ENCODE measurements at regions not wholly inside any gene's neighbourhood (a gene's known extent, or its start where the extent isn't known, plus 50 kb on each side); places are given as distances from the start of the nearest gene placed in this dataset.
"Not testable (repeated sequence)": the region's sequence is repeated elsewhere in the genome, so short reads cannot be mapped to it uniquely, and the experiment has no call there.

DNA sequence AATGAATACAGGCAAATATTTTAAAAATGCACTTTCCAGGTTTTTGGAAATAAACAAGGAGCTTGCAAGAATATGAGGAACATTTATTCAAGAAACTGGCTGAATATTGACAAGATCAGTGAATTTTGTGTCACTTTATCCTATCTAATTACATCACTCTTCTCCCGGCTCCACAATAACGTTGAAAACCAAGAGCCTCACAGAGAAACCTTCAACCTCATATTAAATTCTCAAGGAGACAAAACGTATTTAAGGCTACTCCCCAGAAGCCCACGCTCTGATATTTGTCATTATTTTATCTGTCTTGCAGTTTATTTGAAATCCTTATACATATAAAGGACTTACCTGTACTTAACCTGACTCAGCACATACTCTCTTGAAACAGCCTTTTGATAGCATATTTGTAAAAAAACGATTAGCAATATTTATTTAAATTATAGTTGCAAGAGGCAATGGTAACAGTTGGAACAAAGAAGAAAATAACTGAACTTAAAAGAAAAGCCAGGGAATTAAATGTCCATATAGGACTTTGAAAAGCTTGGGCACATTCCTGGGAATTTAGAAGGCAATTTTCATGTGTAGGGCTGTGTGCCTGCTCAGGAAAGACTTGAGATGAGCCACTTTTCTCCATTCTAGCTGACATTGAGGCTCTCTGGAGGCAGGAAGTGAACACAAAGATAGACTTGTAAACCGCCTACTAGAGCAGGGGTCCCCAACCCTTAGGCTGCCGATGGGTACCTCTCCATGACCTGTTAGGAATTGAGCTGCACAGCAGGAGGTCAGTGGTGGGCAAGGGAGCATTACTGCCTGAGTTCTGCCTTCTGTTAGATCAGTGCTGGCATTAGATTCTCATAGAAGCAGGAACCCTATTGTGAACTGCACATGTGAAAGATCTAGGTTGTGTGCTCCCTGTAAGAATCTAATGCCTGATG is 636.4 kb downstream of the SLC16A7 start:
- Histone ChIP-seq H2AK5ac (ENCODE audit: low read length) (no peak overlapping the region), H2BK12ac (ENCODE audit: low read length) (peak overlapping the region; percentile 3), H2AFZ (ENCODE audit: insufficient read depth, low read length, poor library complexity) (no peak overlapping the region), H3K79me2 (ENCODE audit: control insufficient read depth, insufficient read depth, low read length, poor library complexity) (no peaks in the 10 kb centered on the region), H3K4me2 (ENCODE audit: low read length) (no peak overlapping the region), H3K14ac (ENCODE audit: low read length) (no peak overlapping the region), H3K36me3 (ENCODE audit: control insufficient read depth in 1 of 2, insufficient read depth in 2 of 2, low read length in 2 of 2) (no peaks in the 10 kb centered on the region), H3K9ac (ENCODE audit: low read length) (no peak overlapping the region), H2BK120ac (ENCODE audit: insufficient read depth, low read length, poor library complexity) (no peak overlapping the region), H2BK5ac (ENCODE audit: low read depth, low read length, poor library complexity) (no peak overlapping the region), H3K27me3 (ENCODE audit: insufficient read depth, low read length) (no peaks in the 10 kb centered on the region), H3K4me3 (ENCODE audit: low read depth, low read length) (no peak overlapping the region), H4K8ac (ENCODE audit: low read depth, low read length) (peak overlapping the region; percentile 22), H3K18ac (ENCODE audit: low read length) (no peak overlapping the region), H3K4ac (ENCODE audit: low read depth, low read length) (no peak overlapping the region), H3K79me1 (ENCODE audit: low read length) (no peaks in the 10 kb centered on the region), H3K23ac (ENCODE audit: low read length) (no peak overlapping the region), H3K27ac (ENCODE audit: low read depth, low read length) (no peak overlapping the region), H3K4me1 (ENCODE audit: control insufficient read depth in 1 of 2, insufficient read depth in 2 of 2, low read length in 2 of 2) (peaks cover 4 to 7% of the 10 kb centered on the region in 2 experiments), H3K9me3 (ENCODE audit: insufficient read depth, low read depth, low read length) (no peaks in the 10 kb centered on the region), H4K91ac (ENCODE audit: low read depth, low read length) (no peak overlapping the region), H4K12ac (ENCODE audit: low read depth, low read length) (no peak overlapping the region)
- no peak for DNase-seq
- no CpG with 5 or more reads among the region's 7 CpGs for WGBS (ENCODE audit: extremely low coverage, insufficient coverage, insufficient read length)

DNA sequence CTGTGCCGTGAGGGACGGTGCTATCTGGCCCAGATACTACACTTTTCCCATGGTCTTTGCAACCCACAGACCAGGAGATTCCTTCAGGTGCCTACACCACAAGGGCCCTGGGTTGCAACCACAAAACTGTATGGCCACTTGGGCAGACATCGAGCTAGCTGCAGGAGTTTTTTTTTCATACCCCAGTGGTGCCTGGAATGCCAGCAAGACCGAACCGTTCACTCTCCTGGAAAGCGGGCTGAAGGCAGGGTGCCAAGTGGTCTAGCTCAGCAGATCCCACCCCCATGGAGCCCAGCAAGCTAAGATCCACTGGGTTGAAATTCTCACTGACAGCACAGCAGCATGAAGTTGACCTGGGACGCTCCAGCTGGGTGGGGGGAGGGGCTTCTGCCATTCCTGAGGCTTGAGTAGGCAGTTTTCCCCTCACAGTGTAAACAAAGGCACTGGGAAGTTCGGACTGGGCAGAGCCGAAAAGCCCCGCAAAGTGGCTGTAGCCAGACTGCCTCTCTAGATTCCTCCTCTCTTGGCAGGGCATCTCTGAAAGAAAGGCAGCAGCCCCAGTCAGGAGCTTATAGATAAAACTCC is 638.9 kb downstream of the SLC16A7 start:
- not testable (repeated sequence) for H3K79me2 ChIP-seq (ENCODE audit: control insufficient read depth, insufficient read depth, low read length, poor library complexity); H4K91ac ChIP-seq (ENCODE audit: low read depth, low read length); H3K9ac ChIP-seq (ENCODE audit: low read length); H4K12ac ChIP-seq (ENCODE audit: low read depth, low read length); H3K14ac ChIP-seq (ENCODE audit: low read length); H3K4me3 ChIP-seq (ENCODE audit: low read depth, low read length); H2AFZ ChIP-seq (ENCODE audit: insufficient read depth, low read length, poor library complexity); H2BK120ac ChIP-seq (ENCODE audit: insufficient read depth, low read length, poor library complexity); H3K79me1 ChIP-seq (ENCODE audit: low read length); H3K18ac ChIP-seq (ENCODE audit: low read length); H3K27ac ChIP-seq (ENCODE audit: low read depth, low read length); H3K4me2 ChIP-seq (ENCODE audit: low read length); H3K4ac ChIP-seq (ENCODE audit: low read depth, low read length); H3K36me3 ChIP-seq (ENCODE audit: control insufficient read depth in 1 of 2, insufficient read depth in 2 of 2, low read length in 2 of 2); H2AK5ac ChIP-seq (ENCODE audit: low read length); H2BK12ac ChIP-seq (ENCODE audit: low read length); DNase-seq; H3K9me3 ChIP-seq (ENCODE audit: insufficient read depth, low read depth, low read length); H3K27me3 ChIP-seq (ENCODE audit: insufficient read depth, low read length); H4K8ac ChIP-seq (ENCODE audit: low read depth, low read length); H2BK5ac ChIP-seq (ENCODE audit: low read depth, low read length, poor library complexity); H3K4me1 ChIP-seq (ENCODE audit: control insufficient read depth in 1 of 2, insufficient read depth in 2 of 2, low read length in 2 of 2); H3K23ac ChIP-seq (ENCODE audit: low read length)
- no CpG with 5 or more reads among the region's 10 CpGs for WGBS (ENCODE audit: extremely low coverage, insufficient coverage, insufficient read length)

DNA sequence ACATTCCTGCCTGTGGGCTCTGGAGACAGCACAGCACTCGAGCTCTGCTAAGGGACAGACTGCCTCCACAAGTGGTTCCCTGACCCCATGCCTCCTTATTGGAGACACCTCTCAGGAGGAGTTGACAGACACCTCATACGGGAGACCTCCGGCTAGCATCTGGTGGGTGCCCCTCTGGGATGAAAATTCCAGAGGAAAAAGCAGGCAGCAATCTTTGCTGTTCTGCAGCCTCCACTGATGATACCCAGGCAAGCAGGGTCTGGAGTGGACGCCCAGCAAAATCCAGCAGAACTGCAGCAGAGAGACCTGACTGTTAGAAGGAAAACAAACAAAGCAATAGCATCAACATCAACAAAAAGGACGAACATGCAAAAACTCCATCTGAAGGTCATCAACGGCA is 639.4 kb downstream of the SLC16A7 start:
- no peak overlapping the region for H2BK5ac ChIP-seq (ENCODE audit: low read depth, low read length, poor library complexity)
- H3K18ac ChIP-seq (ENCODE audit: low read length) = no peak overlapping the region
- H3K4me1 ChIP-seq (ENCODE audit: control insufficient read depth in 1 of 2, insufficient read depth in 2 of 2, low read length in 2 of 2) = peaks cover 4 to 7% of the 10 kb centered on the region in 2 experiments
- no peak overlapping the region for H3K14ac ChIP-seq (ENCODE audit: low read length)
- H2BK12ac ChIP-seq (ENCODE audit: low read length) = no peak overlapping the region
- no peak overlapping the region for H3K23ac ChIP-seq (ENCODE audit: low read length)
- no peak overlapping the region for H3K27ac ChIP-seq (ENCODE audit: low read depth, low read length)
- H3K79me1 ChIP-seq (ENCODE audit: low read length) = no peaks in the 10 kb centered on the region
- H3K79me2 ChIP-seq (ENCODE audit: control insufficient read depth, insufficient read depth, low read length, poor library complexity) = no peaks in the 10 kb centered on the region
- H3K4ac ChIP-seq (ENCODE audit: low read depth, low read length) = no peak overlapping the region
- no peak overlapping the region for H4K91ac ChIP-seq (ENCODE audit: low read depth, low read length)
- WGBS (ENCODE audit: extremely low coverage, insufficient coverage, insufficient read length) = no CpG with 5 or more reads among the region's 6 CpGs
- H4K12ac ChIP-seq (ENCODE audit: low read depth, low read length) = no peak overlapping the region
- no peak overlapping the region for H3K4me3 ChIP-seq (ENCODE audit: low read depth, low read length)
- no peak overlapping the region for H3K9ac ChIP-seq (ENCODE audit: low read length)
- DNase-seq = no peak
- no peaks in the 10 kb centered on the region for H3K27me3 ChIP-seq (ENCODE audit: insufficient read depth, low read length)
- no peaks in the 10 kb centered on the region for H3K36me3 ChIP-seq (ENCODE audit: control insufficient read depth in 1 of 2, insufficient read depth in 2 of 2, low read length in 2 of 2)
- no peak overlapping the region for H2AFZ ChIP-seq (ENCODE audit: insufficient read depth, low read length, poor library complexity)
- H3K4me2 ChIP-seq (ENCODE audit: low read length) = no peak overlapping the region
- H4K8ac ChIP-seq (ENCODE audit: low read depth, low read length) = no peak overlapping the region
- H2BK120ac ChIP-seq (ENCODE audit: insufficient read depth, low read length, poor library complexity) = no peak overlapping the region
- no peaks in the 10 kb centered on the region for H3K9me3 ChIP-seq (ENCODE audit: insufficient read depth, low read depth, low read length)
- H2AK5ac ChIP-seq (ENCODE audit: low read length) = no peak overlapping the region

DNA sequence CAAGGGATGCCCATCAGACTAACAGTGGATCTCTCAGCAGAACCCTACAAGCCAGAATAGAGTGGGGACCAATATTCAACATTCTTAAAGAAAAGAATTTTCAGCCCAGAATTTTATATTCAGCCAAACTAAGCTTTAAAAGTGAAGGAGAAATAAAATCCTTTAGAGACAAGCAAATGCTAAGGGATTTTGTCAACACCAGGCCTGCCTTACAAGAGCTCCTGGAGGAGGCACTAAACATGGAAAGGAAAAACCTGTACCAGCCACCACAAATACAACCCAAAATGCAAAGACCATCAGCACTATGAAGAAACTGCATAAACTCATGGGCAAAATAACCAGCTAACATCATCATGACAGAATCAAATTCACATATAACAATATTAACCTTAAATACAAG is 640.6 kb downstream of the SLC16A7 start:
- not testable (repeated sequence) for H2AK5ac ChIP-seq (ENCODE audit: low read length); H4K8ac ChIP-seq (ENCODE audit: low read depth, low read length); H3K4me1 ChIP-seq (ENCODE audit: control insufficient read depth in 1 of 2, insufficient read depth in 2 of 2, low read length in 2 of 2); H3K36me3 ChIP-seq (ENCODE audit: control insufficient read depth in 1 of 2, insufficient read depth in 2 of 2, low read length in 2 of 2); DNase-seq; H3K79me2 ChIP-seq (ENCODE audit: control insufficient read depth, insufficient read depth, low read length, poor library complexity); H3K79me1 ChIP-seq (ENCODE audit: low read length); H2BK12ac ChIP-seq (ENCODE audit: low read length); H3K4me3 ChIP-seq (ENCODE audit: low read depth, low read length); H3K9me3 ChIP-seq (ENCODE audit: insufficient read depth, low read depth, low read length); H3K14ac ChIP-seq (ENCODE audit: low read length); H3K4me2 ChIP-seq (ENCODE audit: low read length); H4K91ac ChIP-seq (ENCODE audit: low read depth, low read length); H3K18ac ChIP-seq (ENCODE audit: low read length); H3K23ac ChIP-seq (ENCODE audit: low read length); H3K9ac ChIP-seq (ENCODE audit: low read length); H2BK5ac ChIP-seq (ENCODE audit: low read depth, low read length, poor library complexity); H2BK120ac ChIP-seq (ENCODE audit: insufficient read depth, low read length, poor library complexity); H2AFZ ChIP-seq (ENCODE audit: insufficient read depth, low read length, poor library complexity); H3K4ac ChIP-seq (ENCODE audit: low read depth, low read length); H3K27ac ChIP-seq (ENCODE audit: low read depth, low read length); H4K12ac ChIP-seq (ENCODE audit: low read depth, low read length); H3K27me3 ChIP-seq (ENCODE audit: insufficient read depth, low read length)

Data from trophoblast cell (in vitro differentiated cells and primary cell).